ENCODE measurements at regions not wholly inside any gene's neighbourhood (a gene's known extent, or its start where the extent isn't known, plus 50 kb on each side); places are given as distances from the start of the nearest gene placed in this dataset.

GRCh38 chr20:24052599-24053275, 64.2 kb upstream of the GGTLC1 start:
- Histone ChIP-seq H3K4me3 (no peak overlapping the region), H3K36me3 (ENCODE audit: control insufficient read depth in 4 of 4, insufficient read depth in 4 of 4, low read length in 4 of 4) (no peaks in the 10 kb centered on the region), H3K27ac (ENCODE audit: low read depth in 1 of 2, low read length in 1 of 2) (no peak overlapping the region), H3K9me3 (ENCODE audit: control insufficient read depth in 4 of 4, insufficient read depth in 3 of 4, low read length in 3 of 4) (no peaks in the 10 kb centered on the region), H3K9ac (ENCODE audit: insufficient read depth in 1 of 2, low read length in 2 of 2) (no peak overlapping the region), H3K4me1 (ENCODE audit: control insufficient read depth in 5 of 5, insufficient read depth in 5 of 5, low read length in 5 of 5) (peaks cover 0 to 10% (median 0%) of the 10 kb centered on the region in 5 donors), H3K27me3 (ENCODE audit: control insufficient read depth in 3 of 3, insufficient read depth in 3 of 3, low read length in 2 of 3) (no peaks in the 10 kb centered on the region)
- no peak for TF ChIP-seq CTCF (IDR thresholded peaks at IDR 0.05; ENCODE audit: control extremely low read depth, extremely low read depth)
- WGBS, 2 donors = 92 to 95% methylated on average over 23 of the region's 23 CpGs
- DNase-seq (no peak), ATAC-seq (ENCODE audit: insufficient read depth, low FRiP score) (no peak)

GRCh38 chr20:24051160-24051559, 62.6 kb upstream of the GGTLC1 start:
- TF ChIP-seq CTCF (IDR thresholded peaks at IDR 0.05; ENCODE audit: control extremely low read depth, extremely low read depth) = no peak
- no peak overlapping the region for H3K27ac ChIP-seq (ENCODE audit: low read depth in 1 of 2, low read length in 1 of 2)
- no peak for DNase-seq
- no peaks in the 10 kb centered on the region for H3K9me3 ChIP-seq (ENCODE audit: control insufficient read depth in 4 of 4, insufficient read depth in 3 of 4, low read length in 3 of 4)
- peaks cover 0 to 10% (median 0%) of the 10 kb centered on the region in 5 donors for H3K4me1 ChIP-seq (ENCODE audit: control insufficient read depth in 5 of 5, insufficient read depth in 5 of 5, low read length in 5 of 5)
- H3K27me3 ChIP-seq (ENCODE audit: control insufficient read depth in 3 of 3, insufficient read depth in 3 of 3, low read length in 2 of 3) = no peaks in the 10 kb centered on the region
- H3K36me3 ChIP-seq (ENCODE audit: control insufficient read depth in 4 of 4, insufficient read depth in 4 of 4, low read length in 4 of 4) = no peaks in the 10 kb centered on the region
- H3K4me3 ChIP-seq = no peak overlapping the region
- H3K9ac ChIP-seq (ENCODE audit: insufficient read depth in 1 of 2, low read length in 2 of 2) = no peak overlapping the region
- no peak for ATAC-seq (ENCODE audit: insufficient read depth, low FRiP score)
- WGBS, 2 donors = 43 to 73% methylated on average over 2 of the region's 2 CpGs

DNA sequence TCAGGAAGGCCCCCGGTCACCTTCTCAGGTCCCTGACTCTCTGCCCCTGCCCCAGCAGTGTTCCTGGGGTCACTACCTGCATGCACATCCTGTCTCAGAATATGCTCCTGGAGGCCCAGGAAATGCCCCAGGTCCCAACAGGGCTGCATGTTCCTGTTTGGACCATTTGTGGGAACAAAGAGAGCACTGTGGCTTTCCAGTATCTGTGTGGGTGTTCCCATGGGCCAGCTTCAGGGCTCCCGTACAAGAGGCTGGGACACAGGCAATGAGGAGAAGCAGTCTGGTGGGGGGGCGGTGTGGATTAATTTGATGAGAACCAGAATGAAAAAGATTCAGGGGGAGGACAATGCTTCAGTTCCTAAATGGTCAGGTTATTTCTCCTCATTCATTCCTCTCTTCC, 61.5 kb upstream of the GGTLC1 start:
- Histone ChIP-seq H3K27ac (ENCODE audit: low read depth in 1 of 2, low read length in 1 of 2) (no peak overlapping the region), H3K36me3 (ENCODE audit: control insufficient read depth in 4 of 4, insufficient read depth in 4 of 4, low read length in 4 of 4) (no peaks in the 10 kb centered on the region), H3K9ac (ENCODE audit: insufficient read depth in 1 of 2, low read length in 2 of 2) (no peak overlapping the region), H3K4me3 (no peak overlapping the region), H3K4me1 (ENCODE audit: control insufficient read depth in 5 of 5, insufficient read depth in 5 of 5, low read length in 5 of 5) (peaks cover 0 to 10% (median 0%) of the 10 kb centered on the region in 5 donors), H3K27me3 (ENCODE audit: control insufficient read depth in 3 of 3, insufficient read depth in 3 of 3, low read length in 2 of 3) (no peaks in the 10 kb centered on the region), H3K9me3 (ENCODE audit: control insufficient read depth in 4 of 4, insufficient read depth in 3 of 4, low read length in 3 of 4) (no peaks in the 10 kb centered on the region)
- WGBS, 2 donors = 82 to 87% methylated on average over 3 of the region's 3 CpGs
- no peak for DNase-seq
- TF ChIP-seq CTCF (IDR thresholded peaks at IDR 0.05; ENCODE audit: control extremely low read depth, extremely low read depth) = no peak
- ATAC-seq (ENCODE audit: insufficient read depth, low FRiP score) = no peak

GRCh38 chr20:24049081-24049480, 60.5 kb upstream of the GGTLC1 start:
- H3K27me3 ChIP-seq (ENCODE audit: control insufficient read depth in 3 of 3, insufficient read depth in 3 of 3, low read length in 2 of 3) = no peaks in the 10 kb centered on the region

More at GRCh38 chr20:24049081-24049480, 60.5 kb upstream of the GGTLC1 start:
- no peak for TF ChIP-seq CTCF (IDR thresholded peaks at IDR 0.05; ENCODE audit: control extremely low read depth, extremely low read depth)
- DNase-seq = no peak
- Histone ChIP-seq H3K36me3 (ENCODE audit: control insufficient read depth in 4 of 4, insufficient read depth in 4 of 4, low read length in 4 of 4) (no peaks in the 10 kb centered on the region), H3K4me3 (no peak overlapping the region), H3K9ac (ENCODE audit: insufficient read depth in 1 of 2, low read length in 2 of 2) (no peak overlapping the region), H3K27ac (ENCODE audit: low read depth in 1 of 2, low read length in 1 of 2) (no peak overlapping the region), H3K4me1 (ENCODE audit: control insufficient read depth in 5 of 5, insufficient read depth in 5 of 5, low read length in 5 of 5) (peaks cover 0 to 10% (median 0%) of the 10 kb centered on the region in 5 donors), H3K9me3 (ENCODE audit: control insufficient read depth in 4 of 4, insufficient read depth in 3 of 4, low read length in 3 of 4) (no peaks in the 10 kb centered on the region)
- ATAC-seq (ENCODE audit: insufficient read depth, low FRiP score) = no peak
- 64 to 83% methylated on average over 2 of the region's 2 CpGs for WGBS, 2 donors
